HG03520 (cell line): ENCODE measurements at regions not wholly inside any gene's neighbourhood (a gene's known extent, or its start where the extent isn't known, plus 50 kb on each side); places are given as distances from the start of the nearest gene placed in this dataset.

Experiments
- ATAC-seq: cut with Tn5 transposase; IDR thresholded peaks from one replicate; pipeline ENCODE4 v1.9.1; 2021; ENCODE audit warnings: mild to moderate bottlenecking, moderate library complexity; ENCODE audit not compliant: unreplicated experiment

DNA sequence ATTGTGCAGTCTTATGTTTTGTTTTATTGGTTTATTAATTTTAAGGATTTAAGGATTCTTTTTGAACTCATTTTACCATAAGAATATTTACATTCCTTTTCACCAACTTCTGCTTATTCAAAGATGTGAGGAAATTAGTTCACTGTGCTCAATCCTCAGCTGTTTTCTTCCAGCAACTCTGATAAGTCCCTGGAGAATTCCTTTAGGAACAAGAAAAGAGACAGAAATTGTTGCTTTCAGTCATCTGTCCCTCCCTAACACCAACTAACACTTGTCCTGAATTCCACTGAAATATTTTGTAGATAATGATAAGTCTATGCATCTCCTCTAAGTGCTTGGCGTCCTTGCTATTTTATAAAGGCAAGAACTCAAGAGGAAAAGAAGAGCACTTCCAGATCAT, 334.8 kb upstream of the MARCKS start:
- no peak for ATAC-seq

DNA sequence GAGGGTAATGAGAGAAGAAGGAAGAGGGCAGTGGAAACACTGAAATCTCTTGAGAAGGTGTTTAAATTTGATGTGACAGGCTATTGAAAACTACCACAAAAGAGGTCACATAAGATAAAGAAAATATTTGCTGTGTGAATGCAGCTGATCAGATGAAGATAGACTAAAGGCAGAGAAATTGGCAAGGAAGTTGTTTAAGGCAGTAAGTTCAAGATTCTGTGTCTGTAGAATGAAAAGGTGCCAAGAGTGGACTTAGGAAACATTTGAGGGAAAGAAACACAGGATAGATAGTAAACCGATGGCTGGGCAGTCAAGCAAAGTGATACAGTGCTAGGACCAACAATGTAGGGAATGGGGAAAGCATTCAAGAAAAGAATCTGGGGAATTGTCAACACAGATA, 332.3 kb upstream of the MARCKS start:
- ATAC-seq = no peak

DNA sequence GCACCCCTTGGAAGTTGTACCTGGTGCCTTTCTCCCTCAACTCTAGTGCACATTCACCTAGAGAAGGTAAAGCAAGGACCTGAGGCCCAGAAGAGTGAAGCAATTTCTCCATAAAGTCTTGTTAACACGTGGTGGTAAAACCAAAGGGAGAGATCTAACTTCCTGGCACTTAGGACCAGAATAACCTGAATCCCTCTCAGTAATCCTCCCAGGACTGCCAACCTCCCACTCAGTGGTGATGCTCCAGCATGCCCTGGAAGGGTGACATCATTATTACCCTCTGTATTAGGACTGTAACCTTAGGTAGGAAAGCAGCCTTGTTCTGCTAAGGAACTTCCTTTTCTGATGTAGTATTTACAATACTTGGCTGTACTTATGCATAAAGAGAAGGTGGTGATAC, 330.6 kb upstream of the MARCKS start:
- ATAC-seq = no peak

DNA sequence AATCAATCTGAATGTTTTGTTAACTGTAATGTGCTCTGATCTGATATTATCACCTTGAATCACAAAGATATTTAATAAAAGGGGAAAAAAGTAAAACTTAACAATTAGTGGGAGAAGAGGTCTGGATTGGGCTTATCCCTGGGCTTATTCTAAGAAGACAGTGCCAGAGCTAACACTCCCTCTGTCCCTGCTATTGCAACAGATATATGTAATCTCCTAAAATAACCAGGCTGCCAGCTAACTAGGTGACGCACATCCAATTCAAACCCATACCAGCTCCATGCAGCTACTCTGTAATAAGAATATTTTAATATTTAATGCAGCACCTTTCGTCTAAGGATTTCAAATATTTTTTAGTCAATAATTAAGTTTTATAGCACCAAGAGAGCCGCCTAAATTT, 330.1 kb upstream of the MARCKS start:
- no peak for ATAC-seq

DNA sequence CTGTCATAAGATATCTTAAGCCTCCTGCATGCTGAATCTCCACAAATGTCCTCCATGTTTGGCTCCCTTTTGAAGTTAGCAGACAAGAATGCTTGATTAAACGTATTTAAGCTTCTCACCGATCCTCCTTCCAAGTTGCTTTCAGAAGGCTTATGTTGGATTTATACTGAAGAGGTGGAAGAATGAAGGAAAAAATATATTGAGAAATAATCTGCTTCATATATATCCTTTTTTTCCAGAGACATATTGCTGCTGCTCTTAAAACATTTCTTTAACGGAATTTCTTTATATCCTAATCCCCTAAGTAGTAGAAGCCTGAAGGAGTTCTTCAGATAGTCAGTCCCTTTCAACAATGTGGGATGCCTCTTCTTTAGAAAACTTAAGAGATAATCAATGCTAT, 329.0 kb upstream of the MARCKS start:
- no peak for ATAC-seq

DNA sequence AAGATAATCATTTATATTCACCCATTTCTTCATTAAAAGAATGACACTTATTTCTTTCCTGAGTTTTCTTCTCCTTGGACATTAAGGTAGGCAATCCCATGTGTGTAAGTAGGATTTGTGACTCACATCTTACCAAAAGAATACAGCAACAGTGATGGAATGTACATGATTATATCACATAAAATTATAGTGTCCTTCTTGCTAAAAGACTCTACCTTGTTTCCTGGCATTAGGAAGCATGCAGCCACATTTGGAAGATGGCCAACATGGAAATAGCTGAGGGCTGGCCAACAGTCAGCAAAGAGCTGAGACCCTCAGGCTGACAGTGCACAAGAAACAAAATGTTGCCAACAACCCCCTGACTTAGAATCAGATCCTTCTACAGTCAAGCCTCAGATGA, 327.9 kb upstream of the MARCKS start:
- no peak for ATAC-seq

DNA sequence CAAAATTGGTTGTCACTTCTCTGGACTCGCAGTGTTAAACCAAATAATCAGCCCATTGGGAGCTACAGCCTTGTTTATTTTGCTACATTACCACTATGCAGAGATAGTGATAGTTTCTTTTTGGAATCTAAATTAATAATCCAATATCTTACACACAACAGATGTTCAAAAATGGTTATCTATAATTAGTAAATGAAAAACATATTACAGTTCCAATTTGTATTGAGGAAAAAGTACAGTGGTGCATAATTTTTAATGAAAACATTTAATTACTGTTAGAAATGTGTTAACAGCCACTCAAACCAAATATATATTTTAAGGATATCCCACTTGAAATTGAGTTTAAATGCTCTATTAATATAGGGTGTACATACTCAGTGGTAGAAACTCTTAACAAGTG, 327.3 kb upstream of the MARCKS start:
- ATAC-seq = no peak

DNA sequence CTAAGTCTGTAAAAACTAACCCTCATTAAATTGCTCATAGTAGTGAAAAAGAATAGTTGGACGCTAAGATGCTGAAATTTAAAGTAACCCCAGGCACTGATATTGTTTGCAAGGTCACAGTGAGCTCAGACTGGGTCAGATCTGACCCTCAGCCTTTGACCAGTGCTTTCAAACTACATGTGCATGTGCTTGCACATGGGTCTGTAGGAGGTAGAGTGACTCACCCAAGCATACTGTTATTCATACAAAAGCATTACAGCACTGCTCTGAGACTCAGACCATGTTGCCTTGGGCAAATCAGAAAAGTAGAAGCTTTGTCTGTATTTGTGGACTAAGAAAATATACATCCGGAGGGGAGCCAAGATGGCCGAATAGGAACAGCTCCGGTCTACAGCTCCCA, 326.4 kb upstream of the MARCKS start:
- no peak for ATAC-seq

DNA sequence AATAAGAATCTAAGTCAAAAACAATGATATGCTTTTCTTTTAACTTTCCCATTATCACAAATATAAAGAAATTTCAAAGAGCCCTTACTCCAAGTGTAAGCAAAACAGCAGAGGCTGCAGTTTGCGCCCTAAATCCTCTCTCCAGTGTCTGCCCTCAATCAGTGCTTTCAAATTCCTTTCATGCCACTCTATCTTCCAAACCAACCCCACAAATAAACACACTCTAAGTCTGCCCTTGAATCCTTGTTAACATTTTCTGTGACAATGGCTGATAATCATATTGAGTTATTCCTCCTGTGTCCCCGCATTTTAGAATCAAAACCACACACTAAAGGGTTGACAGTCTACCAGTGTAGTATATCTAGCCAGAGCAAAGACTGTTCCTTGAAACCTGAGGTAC, 317.9 kb upstream of the MARCKS start:
- no peak for ATAC-seq

DNA sequence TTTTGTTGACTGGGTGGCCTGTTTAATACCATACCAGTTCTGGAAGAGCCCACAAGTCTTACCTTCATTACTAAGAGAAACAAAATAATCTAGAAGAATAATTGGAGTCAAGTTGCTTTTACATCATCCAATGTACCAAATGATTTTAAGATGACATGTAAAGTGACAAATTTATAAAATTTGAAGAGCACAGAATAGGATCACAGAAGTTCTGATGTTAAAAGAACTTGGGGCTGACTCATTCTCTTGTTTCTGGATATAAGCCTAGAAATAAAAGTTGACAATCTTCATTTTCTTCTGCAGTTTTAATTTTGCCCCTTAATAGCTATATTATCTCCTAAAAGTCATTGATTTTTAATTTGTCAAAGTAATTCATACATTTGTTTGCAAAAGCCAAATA, 317.5 kb upstream of the MARCKS start:
- ATAC-seq = no peak

DNA sequence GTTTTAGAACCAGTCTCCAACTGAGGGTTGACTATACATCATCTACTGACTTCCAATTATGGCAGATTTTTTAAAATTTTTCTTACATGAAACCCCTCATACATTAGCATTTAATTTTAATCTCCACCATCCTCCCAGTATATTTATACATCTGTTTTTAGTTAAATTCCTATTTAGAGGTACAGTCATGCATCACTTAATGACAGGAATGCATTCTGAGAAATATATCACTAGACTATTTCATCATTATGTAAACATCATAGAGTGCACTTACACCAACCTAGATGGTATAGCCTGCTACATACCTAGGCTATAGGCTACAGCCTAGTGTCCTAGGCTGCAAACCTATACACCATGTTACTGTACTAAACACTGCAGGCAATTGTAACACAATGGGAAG, 316.7 kb upstream of the MARCKS start:
- no peak for ATAC-seq

DNA sequence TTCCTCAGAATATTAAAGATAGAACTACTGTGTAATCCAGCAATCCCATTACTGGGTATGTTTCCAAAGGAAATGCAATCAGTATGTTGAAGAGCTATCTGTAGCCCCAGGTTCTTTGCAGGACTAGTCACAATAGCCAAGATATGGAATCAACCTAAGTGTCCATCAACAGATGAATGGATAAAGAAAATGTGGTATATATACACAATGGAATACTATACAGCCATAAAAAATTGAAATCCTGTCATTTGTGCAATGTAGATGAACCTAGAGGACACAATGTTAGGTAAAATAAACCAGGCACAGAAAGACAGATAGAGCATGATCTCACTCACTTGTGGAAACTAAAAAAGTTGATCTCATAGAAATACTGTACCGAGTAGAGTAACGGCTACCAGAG, 306.0 kb upstream of the MARCKS start:
- no peak for ATAC-seq

DNA sequence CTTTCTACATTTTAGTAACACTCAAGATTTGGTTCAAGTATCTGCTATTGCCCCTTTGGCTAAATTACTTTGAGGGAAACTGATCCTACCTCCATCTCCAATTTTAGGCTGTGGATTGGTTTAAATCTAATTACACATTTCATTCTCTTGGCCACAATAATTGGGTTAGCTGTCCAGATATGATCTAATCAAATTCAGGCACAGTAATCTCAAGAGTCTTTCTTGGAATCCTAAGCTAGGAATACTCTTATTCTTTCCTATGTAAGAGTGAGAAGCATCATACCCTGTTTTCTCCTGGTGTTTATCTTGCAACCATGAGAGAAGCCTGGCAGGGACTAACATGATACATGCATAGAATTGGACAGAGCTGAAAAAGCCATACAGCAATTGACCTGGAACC, 300.4 kb upstream of the MARCKS start:
- ATAC-seq = no peak

DNA sequence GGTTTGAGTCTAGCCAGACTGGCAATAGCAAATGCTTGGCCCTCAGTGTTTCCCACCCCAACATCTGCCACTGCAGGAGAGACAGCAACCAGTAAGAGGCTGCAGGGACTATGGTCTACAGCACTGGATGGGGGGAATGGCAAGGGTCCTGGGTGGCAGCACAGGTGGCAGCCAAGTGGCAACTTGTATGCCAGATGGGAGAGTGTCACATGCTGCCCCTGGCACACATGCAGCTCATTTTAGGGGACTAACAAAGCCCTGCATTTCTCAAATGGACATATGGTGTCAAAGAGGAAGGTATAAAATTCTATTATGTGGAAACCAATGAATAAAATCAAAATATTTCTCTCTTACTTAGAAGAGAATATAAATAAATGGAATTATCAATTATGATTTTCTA, 298.7 kb upstream of the MARCKS start:
- no peak for ATAC-seq

DNA sequence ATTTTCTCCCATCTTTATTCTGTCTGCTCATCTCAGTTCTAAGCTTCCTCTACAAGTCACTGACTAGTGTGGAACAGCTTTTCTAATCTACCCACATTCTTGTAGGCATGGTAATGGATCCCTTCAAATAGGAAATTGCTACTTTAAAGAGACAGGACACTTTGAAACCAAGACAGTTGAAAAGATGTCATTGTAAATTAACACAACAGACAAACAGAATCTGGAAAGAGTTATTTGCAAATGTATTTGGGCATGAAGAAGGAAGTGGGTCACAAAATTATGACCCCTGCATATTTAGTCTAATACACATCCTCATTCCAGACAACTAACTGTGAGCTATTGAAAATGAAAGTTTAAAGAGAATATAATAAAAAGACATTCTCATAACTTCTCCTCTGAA, 298.2 kb upstream of the MARCKS start:
- no peak for ATAC-seq

DNA sequence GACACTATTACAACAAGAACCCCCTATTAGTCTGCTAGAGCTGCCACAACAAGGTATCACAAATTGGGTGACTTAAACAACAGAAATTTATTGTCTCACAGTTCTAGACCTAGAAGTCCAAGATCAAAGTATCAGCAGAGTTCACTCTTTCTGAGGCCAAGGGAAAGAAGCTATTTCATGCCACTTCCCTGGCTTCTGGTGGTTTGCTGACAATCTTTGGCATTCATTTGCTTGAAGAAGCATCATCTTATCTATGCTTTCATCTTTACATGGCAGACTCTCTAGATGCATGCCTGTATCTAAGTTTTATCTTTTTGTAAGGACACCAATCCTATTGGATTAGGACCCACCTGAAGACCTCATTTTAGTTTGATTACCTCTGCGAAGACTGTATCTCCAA, 296.8 kb upstream of the MARCKS start:
- ATAC-seq = no peak

DNA sequence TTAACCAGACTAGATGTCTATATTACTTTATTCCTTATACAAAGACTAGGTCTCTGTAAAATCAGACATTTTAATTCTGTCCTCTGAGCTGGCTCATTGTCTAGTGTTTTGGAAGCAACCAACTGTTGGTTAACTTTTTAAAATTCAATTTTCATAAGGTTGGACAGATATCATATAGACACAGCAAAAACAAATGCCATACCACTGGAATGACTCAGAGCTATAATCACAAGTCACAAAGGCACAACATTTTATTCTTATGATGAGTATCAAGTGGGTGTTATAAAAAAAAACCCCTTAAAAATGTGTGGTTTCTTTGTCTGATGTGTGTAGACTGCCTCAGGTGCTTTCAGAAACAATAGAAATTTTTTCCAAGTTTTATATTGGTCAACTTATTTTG, 296.2 kb upstream of the MARCKS start:
- no peak for ATAC-seq

DNA sequence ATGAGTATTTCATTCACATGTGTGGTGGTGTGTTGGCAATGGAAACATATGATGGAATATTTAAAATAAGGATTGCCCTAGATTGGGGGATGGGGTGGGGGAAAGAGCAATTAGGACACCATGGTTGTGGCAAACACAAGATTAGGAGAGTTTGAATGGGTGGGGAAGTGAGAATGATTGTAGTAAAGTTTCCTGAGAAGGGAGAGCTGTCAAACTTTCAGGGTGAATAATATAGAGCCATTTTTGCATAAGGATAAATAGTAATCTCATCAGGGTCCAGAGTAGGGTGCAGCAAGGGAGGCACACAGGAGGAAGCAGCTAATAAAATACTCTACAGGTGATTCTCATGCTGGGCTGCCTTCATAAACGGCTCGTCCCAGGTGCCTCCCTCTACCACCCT, 294.9 kb upstream of the MARCKS start:
- ATAC-seq = no peak

DNA sequence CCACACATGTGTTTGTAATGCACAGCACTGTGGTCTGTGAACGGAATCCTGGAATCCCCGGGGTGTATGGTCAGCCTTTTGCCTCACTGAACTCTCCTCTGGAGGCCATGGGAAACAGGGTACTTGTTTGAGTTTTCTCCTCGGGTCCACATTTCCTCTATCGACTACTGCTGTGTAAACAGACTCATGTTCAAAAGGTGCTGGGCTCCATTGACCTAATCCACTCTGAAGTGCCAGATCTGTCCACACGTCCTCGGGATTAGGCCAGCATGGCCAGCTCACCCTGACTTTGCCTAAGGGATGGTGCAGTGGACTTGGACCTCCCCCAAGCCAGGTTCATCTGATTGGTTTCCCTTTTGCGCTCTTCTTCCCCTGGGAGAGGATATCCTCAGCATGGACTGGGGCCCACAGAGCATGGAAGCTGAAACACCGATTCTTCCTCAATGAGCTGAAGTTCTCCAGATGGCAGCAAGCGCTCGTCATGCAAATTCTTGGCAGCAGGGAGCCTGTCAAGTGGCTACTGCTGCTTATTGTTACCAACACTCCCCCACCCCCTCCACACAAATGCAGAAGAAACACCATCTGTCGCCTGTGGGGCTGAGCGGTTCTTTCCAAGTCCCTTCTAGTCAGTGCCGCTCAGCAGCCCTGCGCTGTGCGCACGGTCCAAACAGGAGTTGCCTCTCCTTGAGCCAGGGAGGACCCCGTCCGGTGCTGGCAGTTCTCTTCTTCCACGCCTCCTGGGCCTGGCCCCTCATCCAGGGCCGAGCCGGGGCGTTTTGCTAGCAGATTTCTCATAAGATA, 292.6 kb upstream of the MARCKS start:
- ATAC-seq = peak; percentile 81

DNA sequence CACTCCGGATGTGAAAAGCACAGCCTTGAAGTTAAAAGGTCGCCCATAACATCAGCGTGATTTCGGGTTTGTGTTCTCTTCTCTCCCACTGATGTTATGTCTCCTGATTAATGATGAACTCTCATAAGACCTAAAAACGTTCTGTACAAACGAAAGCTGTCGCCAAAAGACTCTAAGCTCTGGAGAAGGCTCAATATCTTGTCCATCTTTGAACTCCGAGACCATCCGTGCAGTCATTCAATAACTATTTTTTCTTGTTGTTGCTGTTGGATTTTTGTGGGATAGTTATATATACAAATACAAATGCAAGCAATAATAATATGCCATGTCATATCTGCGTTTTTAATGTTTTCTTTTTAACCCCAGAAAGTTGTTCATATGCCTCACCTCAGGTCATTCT, 291.8 kb upstream of the MARCKS start:
- ATAC-seq = no peak

DNA sequence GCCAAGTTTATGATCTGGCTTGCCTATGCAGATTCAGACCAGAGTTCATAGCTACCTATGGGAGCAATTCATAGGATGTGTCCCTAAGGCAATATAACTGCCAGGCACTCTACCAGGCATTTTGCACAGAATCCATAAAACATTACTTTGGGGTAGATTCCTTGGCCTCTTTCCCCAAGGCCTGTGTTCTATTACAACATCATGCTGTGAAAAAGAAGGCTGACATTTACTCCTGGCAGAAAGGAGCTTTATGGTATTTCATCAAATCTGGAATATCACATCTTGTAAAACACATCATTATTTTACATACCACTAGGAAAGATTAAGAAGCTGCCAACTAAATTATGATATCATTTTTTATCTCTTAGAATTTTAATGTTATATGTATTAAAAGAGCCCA, 287.0 kb upstream of the MARCKS start:
- no peak for ATAC-seq

DNA sequence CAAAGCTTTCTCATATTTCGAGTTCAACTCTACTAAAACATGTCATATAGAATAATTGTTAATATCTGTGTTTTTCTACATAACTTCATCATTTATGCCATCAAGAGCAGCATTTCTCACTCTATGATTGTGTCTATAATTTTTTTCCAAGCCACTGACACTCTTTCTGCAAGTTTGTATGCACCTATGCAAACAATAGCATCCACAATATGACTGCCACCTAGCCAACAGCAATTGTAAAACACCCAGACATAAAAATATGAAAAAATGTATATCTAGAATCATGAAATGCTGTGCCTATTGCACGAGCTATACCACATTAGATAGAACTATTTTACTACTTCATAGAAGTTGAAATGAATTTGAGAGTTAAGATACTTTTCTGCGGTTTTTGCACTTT, 286.5 kb upstream of the MARCKS start:
- ATAC-seq = no peak

DNA sequence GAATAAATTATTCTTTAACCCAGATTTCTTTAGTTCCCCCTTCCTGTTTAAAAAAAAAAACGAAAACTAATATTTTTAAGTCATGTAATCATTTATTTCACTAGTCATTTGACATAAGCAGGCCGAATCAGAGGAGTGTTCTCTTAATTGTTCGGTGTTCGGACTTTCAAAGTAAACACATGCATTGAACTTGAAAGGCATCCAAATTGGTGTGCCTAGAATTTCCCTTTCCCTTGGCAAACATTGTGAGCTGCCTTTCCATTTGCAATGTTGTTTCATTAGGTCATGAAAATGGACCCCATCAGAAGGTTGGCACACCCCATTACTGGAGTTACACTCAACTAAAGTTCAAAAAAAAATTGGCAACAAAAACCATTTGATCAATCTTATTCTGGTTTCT, 283.0 kb upstream of the MARCKS start:
- ATAC-seq = no peak
